ENCODE measurements at regions not wholly inside any gene's neighbourhood (a gene's known extent, or its start where the extent isn't known, plus 50 kb on each side); places are given as distances from the start of the nearest gene placed in this dataset.

DNA sequence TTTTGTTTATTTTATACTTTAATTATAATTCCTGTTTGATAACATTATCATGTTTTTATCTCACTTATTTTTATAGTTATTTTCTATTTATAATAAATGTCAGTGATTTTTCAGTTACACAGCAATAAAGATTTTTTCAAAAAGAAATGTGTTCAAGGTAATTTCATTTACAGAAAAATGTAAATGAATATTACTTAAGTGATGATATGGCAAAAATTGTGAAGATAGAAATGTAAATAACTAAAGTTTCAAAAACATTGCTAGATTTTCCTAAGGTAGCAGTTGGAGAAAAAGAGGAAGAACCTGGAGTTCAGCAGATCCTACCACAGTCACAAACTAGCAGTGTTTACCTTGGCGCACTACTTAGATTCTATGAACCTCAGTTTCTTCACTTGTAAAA is 202.6 kb downstream of the RFPL4B start:
- ATAC-seq (no peak), DNase-seq (ENCODE audit: low read depth, low spot score) (no peak)
- Histone ChIP-seq H3K27me3 (ENCODE audit: insufficient read depth, low read length) (no peaks in the 10 kb centered on the region), H3K9me3 (ENCODE audit: control insufficient read depth in 1 of 2, insufficient read depth in 1 of 2, low read depth in 1 of 2, low read length in 2 of 2) (no peaks in the 10 kb centered on the region), H3K4me1 (ENCODE audit: control insufficient read depth in 1 of 2, insufficient read depth in 2 of 2, low read length in 2 of 2) (no peaks in the 10 kb centered on the region), H4K20me1 (ENCODE audit: insufficient read depth) (no peaks in the 10 kb centered on the region), H2AFZ (ENCODE audit: low read depth, low read length, poor library complexity, severe bottlenecking) (no peak overlapping the region), H3K4me3 (replicated peaks in 1 of 2; ENCODE audit: low read depth in 1 of 2, low read length in 2 of 2) (no peak overlapping the region), H3K9me2 (ENCODE audit: insufficient read depth) (no peaks in the 10 kb centered on the region), H3K4me2 (ENCODE audit: low read length) (no peak overlapping the region), H3K36me3 (ENCODE audit: control insufficient read depth in 1 of 2, insufficient read depth in 2 of 2, low read length in 2 of 2) (no peaks in the 10 kb centered on the region), H3K27ac (ENCODE audit: low read depth, low read length) (no peak overlapping the region), H3K9ac (ENCODE audit: low read length) (no peak overlapping the region), H3K79me2 (ENCODE audit: insufficient read depth, low read length) (no peaks in the 10 kb centered on the region)
- intact Hi-C loops (cut with micrococcal nuclease): no loop called here
- no TSS peak for BruUV-seq (replicated peaks)
- POLR2A ChIA-PET: no interaction called here
- TF ChIP-seq, protein P1, sequence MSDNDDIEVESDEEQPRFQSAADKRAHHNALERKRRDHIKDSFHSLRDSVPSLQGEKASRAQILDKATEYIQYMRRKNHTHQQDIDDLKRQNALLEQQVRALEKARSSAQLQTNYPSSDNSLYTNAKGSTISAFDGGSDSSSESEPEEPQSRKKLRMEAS (IDR thresholded peaks at IDR 0.05): no peak
- TF ChIP-seq ZFX (IDR thresholded peaks at IDR 0.05) (no peak), TCF7L2 (IDR thresholded peaks at IDR 0.05; ENCODE audit: borderline replicate concordance, extremely low read depth, insufficient read depth, insufficient read length) (no peak), EGR1 (IDR thresholded peaks at IDR 0.05; ENCODE audit: low read depth) (no peak), SRF (IDR thresholded peaks at IDR 0.05; ENCODE audit: low read depth) (no peak), ZNF274 (IDR thresholded peaks at IDR 0.05; ENCODE audit: low read depth, low read length) (no peak), YY1 (IDR thresholded peaks at IDR 0.05; ENCODE audit: extremely low read depth, insufficient replicate concordance, low read depth, low read length) (no peak), RAD21 (IDR thresholded peaks at IDR 0.05; ENCODE audit: low read depth) (no peak)
- CTCF ChIA-PET: no interaction called here
- RAD21 ChIA-PET (ENCODE audit: low non-redundant PET in 1 of 2, low total read pairs in 2 of 2, uncharacterized antibody in 2 of 2, unreplicated experiment in 2 of 2): no interaction called here

DNA sequence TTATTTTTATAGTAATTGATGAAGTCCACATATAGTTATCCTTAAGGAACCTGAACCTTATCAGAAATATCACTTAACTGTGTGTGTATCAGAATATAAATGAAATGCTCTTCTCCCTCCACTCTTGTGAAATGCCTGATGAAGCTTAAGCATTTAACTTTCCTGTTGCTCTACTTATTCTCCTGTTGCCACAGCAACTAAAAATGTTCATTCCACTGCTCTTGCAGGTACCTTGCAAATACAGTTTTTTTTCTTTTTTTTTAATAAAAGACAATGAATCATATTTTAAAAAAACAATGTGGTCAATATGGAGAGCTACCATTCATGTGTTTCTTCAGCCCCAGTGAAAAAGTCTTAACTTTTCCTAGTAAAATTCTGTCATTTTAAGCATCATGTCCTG is 210.3 kb downstream of the RFPL4B start:
- TF ChIP-seq, protein P2, sequence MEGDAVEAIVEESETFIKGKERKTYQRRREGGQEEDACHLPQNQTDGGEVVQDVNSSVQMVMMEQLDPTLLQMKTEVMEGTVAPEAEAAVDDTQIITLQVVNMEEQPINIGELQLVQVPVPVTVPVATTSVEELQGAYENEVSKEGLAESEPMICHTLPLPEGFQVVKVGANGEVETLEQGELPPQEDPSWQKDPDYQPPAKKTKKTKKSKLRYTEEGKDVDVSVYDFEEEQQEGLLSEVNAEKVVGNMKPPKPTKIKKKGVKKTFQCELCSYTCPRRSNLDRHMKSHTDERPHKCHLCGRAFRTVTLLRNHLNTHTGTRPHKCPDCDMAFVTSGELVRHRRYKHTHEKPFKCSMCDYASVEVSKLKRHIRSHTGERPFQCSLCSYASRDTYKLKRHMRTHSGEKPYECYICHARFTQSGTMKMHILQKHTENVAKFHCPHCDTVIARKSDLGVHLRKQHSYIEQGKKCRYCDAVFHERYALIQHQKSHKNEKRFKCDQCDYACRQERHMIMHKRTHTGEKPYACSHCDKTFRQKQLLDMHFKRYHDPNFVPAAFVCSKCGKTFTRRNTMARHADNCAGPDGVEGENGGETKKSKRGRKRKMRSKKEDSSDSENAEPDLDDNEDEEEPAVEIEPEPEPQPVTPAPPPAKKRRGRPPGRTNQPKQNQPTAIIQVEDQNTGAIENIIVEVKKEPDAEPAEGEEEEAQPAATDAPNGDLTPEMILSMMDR (IDR thresholded peaks at IDR 0.05 in 2 of 3, conservative IDR thresholded peaks at IDR 0.05 in 1 of 3; ENCODE audit: borderline replicate concordance in 1 of 3, insufficient read depth in 1 of 3, low read depth in 2 of 3, low read length in 2 of 3): no peak
- TF ChIP-seq SP1 (IDR thresholded peaks at IDR 0.05; ENCODE audit: low read depth): no peak
- no peak for TF ChIP-seq POLR2A (IDR thresholded peaks at IDR 0.05; ENCODE audit: borderline replicate concordance, extremely low read depth, insufficient read depth, insufficient read length)
- TF ChIP-seq, protein P3, sequence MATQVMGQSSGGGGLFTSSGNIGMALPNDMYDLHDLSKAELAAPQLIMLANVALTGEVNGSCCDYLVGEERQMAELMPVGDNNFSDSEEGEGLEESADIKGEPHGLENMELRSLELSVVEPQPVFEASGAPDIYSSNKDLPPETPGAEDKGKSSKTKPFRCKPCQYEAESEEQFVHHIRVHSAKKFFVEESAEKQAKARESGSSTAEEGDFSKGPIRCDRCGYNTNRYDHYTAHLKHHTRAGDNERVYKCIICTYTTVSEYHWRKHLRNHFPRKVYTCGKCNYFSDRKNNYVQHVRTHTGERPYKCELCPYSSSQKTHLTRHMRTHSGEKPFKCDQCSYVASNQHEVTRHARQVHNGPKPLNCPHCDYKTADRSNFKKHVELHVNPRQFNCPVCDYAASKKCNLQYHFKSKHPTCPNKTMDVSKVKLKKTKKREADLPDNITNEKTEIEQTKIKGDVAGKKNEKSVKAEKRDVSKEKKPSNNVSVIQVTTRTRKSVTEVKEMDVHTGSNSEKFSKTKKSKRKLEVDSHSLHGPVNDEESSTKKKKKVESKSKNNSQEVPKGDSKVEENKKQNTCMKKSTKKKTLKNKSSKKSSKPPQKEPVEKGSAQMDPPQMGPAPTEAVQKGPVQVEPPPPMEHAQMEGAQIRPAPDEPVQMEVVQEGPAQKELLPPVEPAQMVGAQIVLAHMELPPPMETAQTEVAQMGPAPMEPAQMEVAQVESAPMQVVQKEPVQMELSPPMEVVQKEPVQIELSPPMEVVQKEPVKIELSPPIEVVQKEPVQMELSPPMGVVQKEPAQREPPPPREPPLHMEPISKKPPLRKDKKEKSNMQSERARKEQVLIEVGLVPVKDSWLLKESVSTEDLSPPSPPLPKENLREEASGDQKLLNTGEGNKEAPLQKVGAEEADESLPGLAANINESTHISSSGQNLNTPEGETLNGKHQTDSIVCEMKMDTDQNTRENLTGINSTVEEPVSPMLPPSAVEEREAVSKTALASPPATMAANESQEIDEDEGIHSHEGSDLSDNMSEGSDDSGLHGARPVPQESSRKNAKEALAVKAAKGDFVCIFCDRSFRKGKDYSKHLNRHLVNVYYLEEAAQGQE (IDR thresholded peaks at IDR 0.05; ENCODE audit: low read depth): no peak
- TF ChIP-seq JUND (IDR thresholded peaks at IDR 0.05): no peak
- TF ChIP-seq SIN3A (IDR thresholded peaks at IDR 0.05; ENCODE audit: low read depth): no peak
- TF ChIP-seq, protein P4, sequence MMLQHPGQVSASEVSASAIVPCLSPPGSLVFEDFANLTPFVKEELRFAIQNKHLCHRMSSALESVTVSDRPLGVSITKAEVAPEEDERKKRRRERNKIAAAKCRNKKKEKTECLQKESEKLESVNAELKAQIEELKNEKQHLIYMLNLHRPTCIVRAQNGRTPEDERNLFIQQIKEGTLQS (IDR thresholded peaks at IDR 0.05): no peak
- TF ChIP-seq POLR2AphosphoS5 (IDR thresholded peaks at IDR 0.05; ENCODE audit: low read depth, low read length): no peak
- Histone ChIP-seq H3K4me3 (replicated peaks in 1 of 2; ENCODE audit: low read depth in 1 of 2, low read length in 2 of 2) (no peak overlapping the region), H4K20me1 (ENCODE audit: insufficient read depth) (no peaks in the 10 kb centered on the region), H3K4me1 (ENCODE audit: control insufficient read depth in 1 of 2, insufficient read depth in 2 of 2, low read length in 2 of 2) (no peaks in the 10 kb centered on the region), H3K27me3 (ENCODE audit: insufficient read depth, low read length) (no peaks in the 10 kb centered on the region), H2AFZ (ENCODE audit: low read depth, low read length, poor library complexity, severe bottlenecking) (no peak overlapping the region), H3K4me2 (ENCODE audit: low read length) (no peak overlapping the region), H3K36me3 (ENCODE audit: control insufficient read depth in 1 of 2, insufficient read depth in 2 of 2, low read length in 2 of 2) (no peaks in the 10 kb centered on the region), H3K9ac (ENCODE audit: low read length) (no peak overlapping the region), H3K79me2 (ENCODE audit: insufficient read depth, low read length) (no peaks in the 10 kb centered on the region), H3K9me3 (ENCODE audit: control insufficient read depth in 1 of 2, insufficient read depth in 1 of 2, low read depth in 1 of 2, low read length in 2 of 2) (no peaks in the 10 kb centered on the region), H3K9me2 (ENCODE audit: insufficient read depth) (no peaks in the 10 kb centered on the region), H3K27ac (ENCODE audit: low read depth, low read length) (no peak overlapping the region)
- ChIA-PET CTCF (no interaction called here), RAD21 (ENCODE audit: low non-redundant PET in 1 of 2, low total read pairs in 2 of 2, uncharacterized antibody in 2 of 2, unreplicated experiment in 2 of 2) (no interaction called here), POLR2A (no interaction called here)
- intact Hi-C loops (cut with micrococcal nuclease): no loop called here
- no peak for ATAC-seq
- no TSS peak for BruUV-seq (replicated peaks)
- no peak for DNase-seq (ENCODE audit: low read depth, low spot score)
